SK-N-SH (cell line): ENCODE measurements at regions not wholly inside any gene's neighbourhood (a gene's known extent, or its start where the extent isn't known, plus 50 kb on each side); places are given as distances from the start of the nearest gene placed in this dataset.

Source experiments
- CTCF ChIA-PET: fragments of 300-600, 350-600 bp; formaldehyde crosslinking; extraction: SDS; loops from one replicate; lab custom pipeline; 2021; lab: Yijun Ruan, JAX
- POLR2A ChIA-PET: fragments of 350-600 bp; sonication (Branson Sonifier 250); formaldehyde crosslinking; extraction: SDS; loops from one replicate; lab custom pipeline; 2020; ENCODE audit warnings: antibody characterized with exemption, inconsistent platforms; lab: Yijun Ruan, JAX
- DNase-seq: peaks from one replicate; pipeline ENCODE4 v3.0.0; 2012
- H2AFZ ChIP-seq: fragments of 200-600 bp; sonication (generic); 2 replicates; pipeline ENCODE4 v1.8.1; 2016; ENCODE audit warnings: antibody characterized with exemption, mild to moderate bottlenecking, low read depth
- H3F3A ChIP-seq: fragments of 200-600 bp; sonication (generic); replicated peaks from 2 replicates; pipeline ENCODE3; 2016; ENCODE audit warnings: antibody characterized with exemption, mild to moderate bottlenecking; ENCODE audit not compliant: insufficient read depth
- H3K27ac ChIP-seq, 2 experiments: fragments of 200-500 bp in 1 of 2; fragments of 200-600 bp in 1 of 2; sonication (Bioruptor generic) in 1 of 2; sonication (generic), shearing (Covaris generic) in 1 of 2; 2 replicates each; pipeline versions ENCODE4 v1.5.1 to v1.6.1; 2014 to 2016; ENCODE audit warnings: low read depth in 2 of 2, inconsistent platforms in 1 of 2, low read length in 1 of 2, mild to moderate bottlenecking in 1 of 2, mixed read lengths in 1 of 2
- H3K27me3 ChIP-seq: fragments of 200-600 bp; sonication (generic), shearing (Covaris generic); 2 replicates; pipeline ENCODE4 v1.6.1; 2016; ENCODE audit warnings: mixed run types; ENCODE audit not compliant: insufficient read depth
- H3K36me3 ChIP-seq, 2 experiments: fragments of 200-500 bp in 1 of 2; fragments of 200-600 bp in 1 of 2; sonication (Bioruptor generic) in 1 of 2; sonication (generic) in 1 of 2; replicated peaks in 1 of 2; 2 replicates each; pipeline versions ENCODE3 to v1.5.1; 2014 to 2016; ENCODE audit warnings: low read length in 1 of 2, mild to moderate bottlenecking in 1 of 2; ENCODE audit not compliant: insufficient read depth in 2 of 2, control insufficient read depth in 1 of 2
- H3K4me1 ChIP-seq, 2 experiments: fragments of 200-500 bp in 1 of 2; fragments of 200-600 bp in 1 of 2; sonication (Bioruptor generic) in 1 of 2; sonication (generic), shearing (Covaris generic) in 1 of 2; 2 replicates each; pipeline versions ENCODE4 v1.5.1 to v1.6.1; 2014 to 2016; ENCODE audit warnings: low read depth in 1 of 2, low read length in 1 of 2, mixed run types in 1 of 2; ENCODE audit not compliant: insufficient read depth in 2 of 2, control insufficient read depth in 1 of 2
- H3K4me2 ChIP-seq: fragments of 200-600 bp; sonication (generic), shearing (Covaris generic); 2 replicates; pipeline ENCODE4 v1.6.1; 2017; ENCODE audit warnings: mixed run types
- H3K4me3 ChIP-seq, 2 experiments: fragments of 200-500 bp in 1 of 2; fragments of 200-600 bp in 1 of 2; sonication (Bioruptor generic) in 1 of 2; sonication (generic), shearing (Covaris generic) in 1 of 2; 2 replicates each; pipeline versions ENCODE4 v1.5.1 to v1.8.1; 2014 to 2016; ENCODE audit warnings: low read depth in 2 of 2, inconsistent platforms in 1 of 2, low read length in 1 of 2, mild to moderate bottlenecking in 1 of 2, mixed read lengths in 1 of 2, moderate library complexity in 1 of 2
- H3K79me2 ChIP-seq: fragments of 200-600 bp; sonication (generic); 2 replicates; pipeline ENCODE4 v1.8.1; 2017; ENCODE audit warnings: mild to moderate bottlenecking; ENCODE audit not compliant: insufficient read depth
- H3K9ac ChIP-seq: fragments of 200-600 bp; sonication (generic); 2 replicates; pipeline ENCODE4 v1.6.1; 2017; ENCODE audit warnings: mixed run types
- H3K9me2 ChIP-seq: fragments of 200-600 bp; sonication (generic); 2 replicates; pipeline ENCODE4 v1.6.1; 2017; ENCODE audit warnings: mixed run types
- H3K9me3 ChIP-seq: fragments of 200-600 bp; sonication (generic); 2 replicates; pipeline ENCODE4 v1.6.1; 2017; ENCODE audit warnings: mixed run types, mild to moderate bottlenecking, moderate library complexity
- H4K20me1 ChIP-seq: fragments of 200-600 bp; sonication (generic); 2 replicates; pipeline ENCODE4 v1.6.1; 2017; ENCODE audit warnings: mild to moderate bottlenecking, mixed run types; ENCODE audit not compliant: insufficient read depth
- FOXJ3 ChIP-seq: sonication (generic); formaldehyde crosslinking; IDR thresholded peaks from 2 replicates; pipeline ENCODE4 v1.5.1; 2020; ENCODE audit warnings: mild to moderate bottlenecking, missing genetic modification reagents
- GABPA ChIP-seq: IDR thresholded peaks from 2 replicates; pipeline ENCODE4 v1.4.0; 2012; ENCODE audit warnings: low read depth, mild to moderate bottlenecking
- JUND ChIP-seq: IDR thresholded peaks from 2 replicates; pipeline ENCODE4 v1.4.0; 2012
- MAX ChIP-seq: IDR thresholded peaks from 2 replicates; pipeline ENCODE4 v1.4.0; 2012; ENCODE audit warnings: low read depth
- MEF2A ChIP-seq: IDR thresholded peaks from 2 replicates; pipeline ENCODE4 v1.4.0; 2012; ENCODE audit warnings: low read depth, borderline replicate concordance
- MXI1 ChIP-seq: IDR thresholded peaks from 2 replicates; pipeline ENCODE4 v1.6.1; 2012; ENCODE audit warnings: mild to moderate bottlenecking, low read depth, low read length, improper control_type of control experiment
- NFIC ChIP-seq: IDR thresholded peaks from 2 replicates; pipeline ENCODE4 v1.4.0; 2012; ENCODE audit warnings: borderline replicate concordance
- NRF1 ChIP-seq: IDR thresholded peaks from 2 replicates; pipeline ENCODE4 v1.6.1; 2012; ENCODE audit warnings: low read depth, mild to moderate bottlenecking, low read length
- POLR2AphosphoS5 ChIP-seq: IDR thresholded peaks from 2 replicates; pipeline ENCODE4 v1.6.1; 2012; ENCODE audit warnings: low read depth, low read length
- RAD21 ChIP-seq: IDR thresholded peaks from 2 replicates; pipeline ENCODE4 v1.6.1; 2012; ENCODE audit warnings: mild to moderate bottlenecking, low read length
- RCOR1 ChIP-seq: fragments of 150-350 bp; IDR thresholded peaks from 2 replicates; pipeline ENCODE4 v1.6.1; 2017; ENCODE audit warnings: antibody characterized with exemption, low read length
- RFX5 ChIP-seq: IDR thresholded peaks from 2 replicates; pipeline ENCODE4 v1.6.1; 2012; ENCODE audit warnings: mild to moderate bottlenecking, improper control_type of control experiment, low read length
- RXRA ChIP-seq: IDR thresholded peaks from 2 replicates; pipeline ENCODE4 v1.4.0; 2012; ENCODE audit warnings: low read depth, mild to moderate bottlenecking, borderline replicate concordance
- SMC3 ChIP-seq: IDR thresholded peaks from 2 replicates; pipeline ENCODE4 v1.6.1; 2012; ENCODE audit warnings: low read depth, low read length, improper control_type of control experiment
- TCF12 ChIP-seq: IDR thresholded peaks from 2 replicates; pipeline ENCODE4 v1.4.0; 2012
- YY1 ChIP-seq: IDR thresholded peaks from 2 replicates; pipeline ENCODE4 v1.4.0; 2012; ENCODE audit warnings: low read depth, mild to moderate bottlenecking
- WGBS: methylation state at CpG from one replicate; pipeline ENCODE4 v1.1.6; 2017; ENCODE audit warnings: low lambda C conversion rate; 5-methylcytosine and 5-hydroxymethylcytosine counted together
- TF ChIP-seq, protein P1 (sequence below): fragments of 150-350 bp; IDR thresholded peaks from 2 replicates; pipeline ENCODE4 v1.6.1; 2017; ENCODE audit warnings: antibody characterized with exemption, low read length, low read depth, borderline replicate concordance
- TF ChIP-seq, protein P2 (sequence below): IDR thresholded peaks from 2 replicates; pipeline ENCODE4 v1.4.0; 2012; ENCODE audit warnings: low read depth, borderline replicate concordance

DNA sequence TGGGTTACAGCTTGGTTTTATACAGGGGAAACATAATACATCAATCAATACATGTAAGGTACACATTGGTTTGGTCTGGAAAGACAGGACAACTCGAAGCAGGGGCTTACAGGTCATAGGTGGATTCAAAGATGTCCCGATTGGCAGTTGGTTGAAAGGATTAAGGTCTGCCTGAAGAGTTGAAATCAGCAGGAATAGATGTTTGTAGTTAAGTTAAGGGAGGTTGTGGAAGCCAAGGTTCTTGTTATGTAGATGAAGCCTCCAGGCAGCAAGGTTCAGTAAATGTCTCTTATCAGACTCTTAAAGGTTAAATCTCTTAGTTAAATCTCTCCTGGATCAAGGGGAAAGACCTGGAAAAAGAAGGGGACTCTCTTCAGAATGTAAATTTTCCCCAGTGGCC lies 58.4 kb upstream of the MINAR1 start:
- 55% methylated on average over 2 of the region's 2 CpGs for WGBS
- POLR2A ChIA-PET = no interaction called here
- peaks cover 0 to 4% of the 10 kb centered on the region in 2 experiments; a peak in 1 of 4 replicates for H3K4me1 ChIP-seq
- DNase-seq = no peak
- H4K20me1 ChIP-seq = no peaks in the 10 kb centered on the region
- no peaks in the 10 kb centered on the region for H3K9me2 ChIP-seq
- H3K4me3 ChIP-seq = no peak overlapping the region
- no peaks in the 10 kb centered on the region for H3K79me2 ChIP-seq
- no peaks in the 10 kb centered on the region for H3K36me3 ChIP-seq
- no peak overlapping the region for H3K9ac ChIP-seq
- no peak overlapping the region for H2AFZ ChIP-seq
- no peaks in the 10 kb centered on the region for H3K27me3 ChIP-seq
- no peak overlapping the region for H3K27ac ChIP-seq
- H3K4me2 ChIP-seq = no peak overlapping the region
- CTCF ChIA-PET = interaction anchor here (0.5 to 1.5 kb wide), 2 partner anchors 7 to 823 kb away, joined by 3 to 12 read pairs; no protein-coding TSS in a partner anchor
- H3F3A ChIP-seq = no peaks in the 10 kb centered on the region
- TF ChIP-seq MXI1 (no peak), NRF1 (no peak), RCOR1 (no peak), SMC3 (no peak), FOXJ3 (CRISPR knock-in tag) (no peak), POLR2AphosphoS5 (no peak), GABPA (no peak)
- TF ChIP-seq, protein P1, sequence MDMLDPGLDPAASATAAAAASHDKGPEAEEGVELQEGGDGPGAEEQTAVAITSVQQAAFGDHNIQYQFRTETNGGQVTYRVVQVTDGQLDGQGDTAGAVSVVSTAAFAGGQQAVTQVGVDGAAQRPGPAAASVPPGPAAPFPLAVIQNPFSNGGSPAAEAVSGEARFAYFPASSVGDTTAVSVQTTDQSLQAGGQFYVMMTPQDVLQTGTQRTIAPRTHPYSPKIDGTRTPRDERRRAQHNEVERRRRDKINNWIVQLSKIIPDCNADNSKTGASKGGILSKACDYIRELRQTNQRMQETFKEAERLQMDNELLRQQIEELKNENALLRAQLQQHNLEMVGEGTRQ = no peak
- H3K9me3 ChIP-seq = no peaks in the 10 kb centered on the region

GRCh38 chr15:79376383-79376782 lies 55.8 kb upstream of the MINAR1 start:
- Histone ChIP-seq H2AFZ (no peak overlapping the region), H3K79me2 (no peaks in the 10 kb centered on the region), H3K4me3 (no peak overlapping the region), H3K9me2 (no peaks in the 10 kb centered on the region), H3K4me2 (no peak overlapping the region), H3F3A (peaks cover 5% of the 10 kb centered on the region), H3K9me3 (no peaks in the 10 kb centered on the region), H3K27ac (no peak overlapping the region), H3K36me3 (no peaks in the 10 kb centered on the region), H3K27me3 (no peaks in the 10 kb centered on the region), H3K9ac (no peak overlapping the region), H3K4me1 (no peaks in the 10 kb centered on the region)
- 90% methylated on average over 3 of the region's 3 CpGs for WGBS
- CTCF ChIA-PET = interaction anchor here (1.4 kb wide), 1 partner anchor 37 kb away, joined by 4 read pairs; no protein-coding TSS in a partner anchor
- POLR2A ChIA-PET = no interaction called here
- no peak for DNase-seq
- TF ChIP-seq RAD21 (no peak), YY1 (no peak), RCOR1 (no peak), RFX5 (no peak), MEF2A (no peak), MAX (no peak), TCF12 (no peak), JUND (no peak), MXI1 (no peak), RXRA (no peak), NFIC (no peak)
- TF ChIP-seq, protein P2, sequence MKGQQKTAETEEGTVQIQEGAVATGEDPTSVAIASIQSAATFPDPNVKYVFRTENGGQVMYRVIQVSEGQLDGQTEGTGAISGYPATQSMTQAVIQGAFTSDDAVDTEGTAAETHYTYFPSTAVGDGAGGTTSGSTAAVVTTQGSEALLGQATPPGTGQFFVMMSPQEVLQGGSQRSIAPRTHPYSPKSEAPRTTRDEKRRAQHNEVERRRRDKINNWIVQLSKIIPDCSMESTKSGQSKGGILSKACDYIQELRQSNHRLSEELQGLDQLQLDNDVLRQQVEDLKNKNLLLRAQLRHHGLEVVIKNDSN = no peak
- TF ChIP-seq, protein P1 = no peak
- TF ChIP-seq, all 33 proteins: peak for 0
- no peaks in the 10 kb centered on the region for H4K20me1 ChIP-seq
